HFF-Myc (cell line): ENCODE measurements at regions not wholly inside any gene's neighbourhood (a gene's known extent, or its start where the extent isn't known, plus 50 kb on each side); places are given as distances from the start of the nearest gene placed in this dataset.

ENCODE experiments used
- DNase-seq: peaks from one replicate; pipeline ENCODE4 v3.0.0-alpha.2; 2011; ENCODE audit warnings: low read depth; ENCODE audit errors: extremely low read depth
- H3K4me3 ChIP-seq: replicated peaks from 2 replicates; pipeline ENCODE4 v1.5.1; 2011; ENCODE audit warnings: low read depth, mild to moderate bottlenecking, control low read depth, low read length
- TF ChIP-seq, protein P1 (sequence below): IDR thresholded peaks from 2 replicates; pipeline ENCODE4 v1.5.1; 2012; ENCODE audit warnings: mild to moderate bottlenecking, low read depth, low read length, control low read depth; ENCODE audit errors: missing control alignments

GRCh38 chr1:59242370-59242769 is 54.5 kb upstream of the FGGY start:
- no peak overlapping the region for H3K4me3 ChIP-seq
- TF ChIP-seq, protein P1, sequence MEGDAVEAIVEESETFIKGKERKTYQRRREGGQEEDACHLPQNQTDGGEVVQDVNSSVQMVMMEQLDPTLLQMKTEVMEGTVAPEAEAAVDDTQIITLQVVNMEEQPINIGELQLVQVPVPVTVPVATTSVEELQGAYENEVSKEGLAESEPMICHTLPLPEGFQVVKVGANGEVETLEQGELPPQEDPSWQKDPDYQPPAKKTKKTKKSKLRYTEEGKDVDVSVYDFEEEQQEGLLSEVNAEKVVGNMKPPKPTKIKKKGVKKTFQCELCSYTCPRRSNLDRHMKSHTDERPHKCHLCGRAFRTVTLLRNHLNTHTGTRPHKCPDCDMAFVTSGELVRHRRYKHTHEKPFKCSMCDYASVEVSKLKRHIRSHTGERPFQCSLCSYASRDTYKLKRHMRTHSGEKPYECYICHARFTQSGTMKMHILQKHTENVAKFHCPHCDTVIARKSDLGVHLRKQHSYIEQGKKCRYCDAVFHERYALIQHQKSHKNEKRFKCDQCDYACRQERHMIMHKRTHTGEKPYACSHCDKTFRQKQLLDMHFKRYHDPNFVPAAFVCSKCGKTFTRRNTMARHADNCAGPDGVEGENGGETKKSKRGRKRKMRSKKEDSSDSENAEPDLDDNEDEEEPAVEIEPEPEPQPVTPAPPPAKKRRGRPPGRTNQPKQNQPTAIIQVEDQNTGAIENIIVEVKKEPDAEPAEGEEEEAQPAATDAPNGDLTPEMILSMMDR = no peak

GRCh38 chr1:59243550-59243949 is 53.3 kb upstream of the FGGY start:
- no peak overlapping the region for H3K4me3 ChIP-seq
- no peak for DNase-seq
- TF ChIP-seq, protein P1 = no peak

More at GRCh38 chr1:59242370-59242769, 54.5 kb upstream of the FGGY start:
- DNase-seq = no peak

DNA sequence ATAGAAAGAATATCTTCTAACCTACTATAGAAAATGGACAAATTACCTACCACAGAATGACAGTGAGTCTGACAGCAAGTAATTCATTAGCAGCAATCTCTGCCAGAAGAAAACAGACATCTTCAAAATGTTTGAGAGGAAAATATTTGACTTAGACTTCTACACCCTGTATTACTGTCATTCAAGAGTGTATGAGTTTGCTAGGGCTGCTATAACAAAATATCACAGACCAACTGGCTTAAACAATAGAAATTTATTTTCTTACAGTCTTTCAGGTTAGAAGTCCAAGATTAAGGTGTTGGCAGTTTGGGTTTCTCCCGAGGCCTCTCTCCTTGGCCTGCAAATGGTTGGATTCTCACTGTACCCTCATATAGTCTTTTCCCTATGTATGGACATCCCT is 52.9 kb upstream of the FGGY start:
- TF ChIP-seq, protein P1 = no peak
- DNase-seq = no peak
- H3K4me3 ChIP-seq = no peak overlapping the region

DNA sequence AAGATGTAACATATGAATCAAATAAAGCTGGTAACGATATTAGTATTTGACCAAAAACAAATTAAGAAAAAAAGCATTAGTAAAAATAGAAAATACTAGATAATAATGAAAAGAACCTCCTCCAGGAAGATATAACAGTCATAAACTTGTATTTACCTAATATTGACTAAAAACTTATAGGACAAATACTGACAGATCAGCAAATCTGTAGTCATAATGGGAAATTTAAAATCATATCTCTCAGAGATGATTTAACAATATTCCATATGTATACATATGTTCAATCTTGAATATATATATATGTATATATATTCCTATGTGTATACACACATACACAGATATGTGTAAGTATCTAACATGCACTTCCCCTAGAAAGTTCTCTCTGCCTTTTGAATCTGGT is 52.0 kb upstream of the FGGY start:
- DNase-seq = no peak
- no peak overlapping the region for H3K4me3 ChIP-seq

More for the DNA sequence above, 52.0 kb upstream of the FGGY start:
- TF ChIP-seq, protein P1 = no peak
